Activated CD8-positive, alpha-beta T cell treated with anti-CD3 and anti-CD28 coated beads for 36 hours (primary cell): ENCODE measurements at regions not wholly inside any gene's neighbourhood (a gene's known extent, or its start where the extent isn't known, plus 50 kb on each side); places are given as distances from the start of the nearest gene placed in this dataset.

Experiments used
- ATAC-seq: fragments of 200-7000 bp; cut with Tn5 transposase; one replicate; pipeline ENCODE4 v1.10.0; 2021; ENCODE audit warnings: mild to moderate bottlenecking, moderate library complexity
- CTCF ChIA-PET: fragments of 350-600 bp; sonication (Branson Sonifier 250); formaldehyde crosslinking; loops from one replicate; lab custom pipeline; 2021; ENCODE audit warnings: antibody characterized with exemption; lab: Charles Lee
- POLR2A ChIA-PET: fragments of 350-600 bp; sonication (Branson Sonifier 250); formaldehyde crosslinking; loops from one replicate; lab custom pipeline; 2021; ENCODE audit warnings: antibody characterized with exemption; lab: Charles Lee
- DNase-seq: peaks from one replicate; pipeline ENCODE4 v3.0.0-alpha.2; 2020
- H3K27ac Mint-ChIP-seq: one replicate; pipeline ENCODE4 v1.8.0; 2021; ENCODE audit warnings: mild to moderate bottlenecking, mixed read lengths
- H3K27me3 Mint-ChIP-seq: one replicate; pipeline ENCODE4 v1.8.0; 2021; ENCODE audit warnings: mixed read lengths
- H3K36me3 Mint-ChIP-seq: one replicate; pipeline ENCODE4 v1.8.0; 2021; ENCODE audit warnings: low read depth, mixed read lengths
- H3K4me1 Mint-ChIP-seq: one replicate; pipeline ENCODE4 v1.8.0; 2021; ENCODE audit warnings: low read depth, mixed read lengths
- H3K4me3 Mint-ChIP-seq: one replicate; pipeline ENCODE4 v1.8.0; 2021; ENCODE audit warnings: mild to moderate bottlenecking, moderate library complexity, mixed read lengths
- H3K9me3 Mint-ChIP-seq: one replicate; pipeline ENCODE4 v1.8.0; 2021; ENCODE audit warnings: mixed read lengths
- CTCF ChIP-seq: fragments of 200-600 bp; IDR thresholded peaks from one replicate; pipeline ENCODE4 v1.8.0; 2022; ENCODE audit warnings: antibody characterized with exemption, mild to moderate bottlenecking
- intact Hi-C: fragments of 100-400 bp; cut with micrococcal nuclease; formaldehyde crosslinking; loops from one replicate; pipeline ENCODE4 v1.10.0; 2022

GRCh38 chr7:130958846-130959245, 224.8 kb upstream of the KLF14 start:
- no peak for TF ChIP-seq CTCF
- peaks cover 51% of the 10 kb centered on the region for H3K4me1 Mint-ChIP-seq
- no peaks in the 10 kb centered on the region for H3K27me3 Mint-ChIP-seq
- DNase-seq = no peak
- no peaks in the 10 kb centered on the region for H3K9me3 Mint-ChIP-seq
- ATAC-seq = no peak
- intact Hi-C loops = no loop called here
- peaks cover 78% of the 10 kb centered on the region for H3K36me3 Mint-ChIP-seq
- peak overlapping the region; percentile 99 for H3K27ac Mint-ChIP-seq
- POLR2A ChIA-PET = interaction anchor here (1.0 to 18.8 kb wide), 19 partner anchors 7 to 148 kb away, joined by 3 to 322 read pairs (median 23); no protein-coding TSS in a partner anchor
- no peak overlapping the region for H3K4me3 Mint-ChIP-seq
- CTCF ChIA-PET = interaction anchor here (1.0 to 2.7 kb wide), 11 partner anchors 9 to 81 kb away, joined by 3 to 17 read pairs (median 8); no protein-coding TSS in a partner anchor

GRCh38 chr7:130959743-130960207, 225.8 kb upstream of the KLF14 start:
- TF ChIP-seq CTCF = peak; percentile 39
- ATAC-seq (peak; percentile 5), DNase-seq (peak; percentile 68)
- intact Hi-C loops = loop anchor here (1.0 to 5.0 kb wide), 3 partner anchors 47 to 72 kb away; no protein-coding TSS in a partner anchor
- H3K27ac Mint-ChIP-seq = peak overlapping the region; percentile 99
- peaks cover 68% of the 10 kb centered on the region for H3K36me3 Mint-ChIP-seq
- ChIA-PET POLR2A (interaction anchor here (0.8 to 18.8 kb wide), 25 partner anchors 9 to 147 kb away, joined by 3 to 322 read pairs (median 9); no protein-coding TSS in a partner anchor), CTCF (interaction anchor here (1.0 to 2.7 kb wide), 10 partner anchors 11 to 109 kb away, joined by 3 to 17 read pairs (median 8); no protein-coding TSS in a partner anchor)
- H3K9me3 Mint-ChIP-seq = no peaks in the 10 kb centered on the region
- no peak overlapping the region for H3K4me3 Mint-ChIP-seq
- peaks cover 44% of the 10 kb centered on the region for H3K4me1 Mint-ChIP-seq
- H3K27me3 Mint-ChIP-seq = no peaks in the 10 kb centered on the region

GRCh38 chr7:130960208-130960988, 226.4 kb upstream of the KLF14 start:
- Mint-ChIP-seq H3K4me3 (no peak overlapping the region), H3K27ac (peak overlapping the region; percentile 99), H3K27me3 (no peaks in the 10 kb centered on the region), H3K36me3 (peaks cover 62% of the 10 kb centered on the region), H3K4me1 (peaks cover 38% of the 10 kb centered on the region), H3K9me3 (no peaks in the 10 kb centered on the region)
- POLR2A ChIA-PET = interaction anchor here (0.7 to 18.8 kb wide), 26 partner anchors 8 to 147 kb away, joined by 3 to 322 read pairs (median 9); no protein-coding TSS in a partner anchor
- DNase-seq = peak; percentile 67
- peak; percentile 7 for ATAC-seq
- CTCF ChIA-PET = interaction anchor here (0.9 to 2.7 kb wide), 9 partner anchors 11 to 109 kb away, joined by 3 to 17 read pairs (median 10); no protein-coding TSS in a partner anchor
- TF ChIP-seq CTCF = no peak
- intact Hi-C loops = loop anchor here (1.0 to 5.0 kb wide), 3 partner anchors 48 to 71 kb away; no protein-coding TSS in a partner anchor

- DNase-seq (peak; percentile 91), ATAC-seq (peak; percentile 89)
- Mint-ChIP-seq H3K4me3 (no peak overlapping the region), H3K9me3 (no peaks in the 10 kb centered on the region), H3K27ac (peak overlapping the region; percentile 99), H3K27me3 (no peaks in the 10 kb centered on the region), H3K36me3 (peaks cover 60% of the 10 kb centered on the region), H3K4me1 (peaks cover 34% of the 10 kb centered on the region)
- no peak for TF ChIP-seq CTCF
- ChIA-PET POLR2A (interaction anchor here (0.7 to 18.8 kb wide), 23 partner anchors 8 to 368 kb away, joined by 3 to 322 read pairs (median 11); no protein-coding TSS in a partner anchor), CTCF (interaction anchor here (0.9 to 3.7 kb wide), 10 partner anchors 9 to 108 kb away, joined by 3 to 17 read pairs (median 4); no protein-coding TSS in a partner anchor)
- intact Hi-C loops = loop anchor here (1.0 to 5.0 kb wide), 3 partner anchors 9 to 51 kb away; no protein-coding TSS in a partner anchor
Measured at GRCh38 chr7:130961128-130961601, 227.2 kb upstream of the KLF14 start.
